GM10248 (cell line): ENCODE measurements at regions not wholly inside any gene's neighbourhood (a gene's known extent, or its start where the extent isn't known, plus 50 kb on each side); places are given as distances from the start of the nearest gene placed in this dataset.

Source experiments
- CTCF ChIA-PET: fragments of 300-600 bp; sonication (Branson Sonifier 250); formaldehyde crosslinking; extraction: SDS; loops from one replicate; lab custom pipeline; 2021; ENCODE audit warnings: antibody characterized with exemption; lab: Yijun Ruan, JAX
- POLR2A ChIA-PET: fragments of 350-650 bp; sonication (Branson Sonifier 250); formaldehyde crosslinking; extraction: SDS; loops from one replicate; lab custom pipeline; 2020; ENCODE audit warnings: antibody characterized with exemption; lab: Yijun Ruan, JAX
- DNase-seq: peaks from one replicate; pipeline ENCODE4 v3.0.0; 2012; ENCODE audit errors: extremely low spot score
- CTCF ChIP-seq: IDR thresholded peaks from 2 replicates; pipeline ENCODE4 v1.5.1; 2012; ENCODE audit warnings: mild to moderate bottlenecking, low read depth; ENCODE audit errors: extremely low read depth, missing control alignments, control extremely low read depth

- POLR2A ChIA-PET: no interaction called here
- DNase-seq: no peak
- no peak for TF ChIP-seq CTCF
- CTCF ChIA-PET: interaction anchor here (1.1 kb wide), 1 partner anchor 19 kb away, joined by 3 read pairs; no protein-coding TSS in a partner anchor
Measured at GRCh38 chr18:79595876-79596374, 83.7 kb upstream of the CTDP1 start.

GRCh38 chr18:79596446-79597175 lies 83.0 kb upstream of the CTDP1 start:
- no peak for DNase-seq
- ChIA-PET POLR2A (no interaction called here), CTCF (interaction anchor here (1.1 to 1.3 kb wide), 2 partner anchors 18 to 27 kb away, joined by 3 read pairs; no protein-coding TSS in a partner anchor)
- TF ChIP-seq CTCF: no peak

- no peak for DNase-seq
- CTCF ChIA-PET: interaction anchor here (1.3 kb wide), 1 partner anchor 27 kb away, joined by 3 read pairs; no protein-coding TSS in a partner anchor
- POLR2A ChIA-PET: no interaction called here
- no peak for TF ChIP-seq CTCF
Measured at GRCh38 chr18:79597176-79597830, 82.3 kb upstream of the CTDP1 start.

GRCh38 chr18:79597831-79598632 lies 81.6 kb upstream of the CTDP1 start:
- CTCF ChIA-PET: interaction anchor here (1.3 kb wide), 1 partner anchor 26 kb away, joined by 3 read pairs; no protein-coding TSS in a partner anchor
- no peak for DNase-seq
- POLR2A ChIA-PET: no interaction called here
- no peak for TF ChIP-seq CTCF

- DNase-seq: no peak
- ChIA-PET CTCF (no interaction called here), POLR2A (no interaction called here)
- TF ChIP-seq CTCF: no peak
Measured at GRCh38 chr18:79598633-79599175, 80.9 kb upstream of the CTDP1 start.
